Aorta (tissue), 5 donors: ENCODE measurements at regions not wholly inside any gene's neighbourhood (a gene's known extent, or its start where the extent isn't known, plus 50 kb on each side); places are given as distances from the start of the nearest gene placed in this dataset.

Source experiments
- ATAC-seq: fragments of 200-7000 bp; cut with Tn5 transposase; one replicate; pipeline ENCODE4 v1.9.1; 2022; ENCODE audit warnings: moderate library complexity; ENCODE audit not compliant: low FRiP score
- DNase-seq, 2 donors: peaks; one replicate each; pipeline ENCODE4 v3.0.0-alpha.2; 2020
- H3K27ac ChIP-seq, 2 donors: one replicate each; pipeline ENCODE4 v1.5.1; 2013; ENCODE audit warnings: low read length in 2 of 2, mild to moderate bottlenecking in 2 of 2, moderate library complexity in 2 of 2, control low read depth in 1 of 2, inconsistent platforms in 1 of 2, low read depth in 1 of 2
- H3K27me3 ChIP-seq, 2 donors: one replicate each; pipeline ENCODE4 v1.6.1; 2013; ENCODE audit warnings: control low read depth in 1 of 2, low read length in 1 of 2, mild to moderate bottlenecking in 1 of 2, moderate library complexity in 1 of 2; ENCODE audit not compliant: insufficient read depth in 2 of 2, control insufficient read depth in 1 of 2
- H3K36me3 ChIP-seq, 2 donors: one replicate each; pipeline ENCODE4 v1.6.1; 2013; ENCODE audit warnings: control low read depth in 1 of 2, low read length in 1 of 2, mild to moderate bottlenecking in 1 of 2; ENCODE audit not compliant: insufficient read depth in 2 of 2, control insufficient read depth in 1 of 2
- H3K4me1 ChIP-seq, 2 donors: one replicate each; pipeline ENCODE4 v1.6.1; 2013; ENCODE audit warnings: low read length in 2 of 2, control low read depth in 1 of 2, mild to moderate bottlenecking in 1 of 2, moderate library complexity in 1 of 2; ENCODE audit not compliant: insufficient read depth in 2 of 2, control insufficient read depth in 1 of 2
- H3K4me3 ChIP-seq, 2 donors: one replicate each; pipeline ENCODE4 v1.5.1; 2013; ENCODE audit warnings: low read length in 2 of 2, control low read depth in 1 of 2, mild to moderate bottlenecking in 1 of 2
- H3K9me3 ChIP-seq: one replicate; pipeline ENCODE4 v1.6.1; 2013; ENCODE audit warnings: mild to moderate bottlenecking, low read length; ENCODE audit not compliant: control insufficient read depth
- WGBS, 2 donors: extraction: QIAGEN DNeasy Blood & Tissue Kit; methylation state at CpG; one replicate each; pipeline ENCODE4 v1.1.7; 2013; 5-methylcytosine and 5-hydroxymethylcytosine counted together
- intact Hi-C, 2 donors: fragments of 100-400 bp; cut with DNase I; formaldehyde crosslinking; loops; one replicate each; pipeline versions ENCODE4 v1.14.2 to v1.15.0; 2022
- donor health status: healthy with polysubstance abuse.
- donor health status: Bipolar disorder and iron deficiency.
- donor health status: DM: no; HTN: no; CAD: no.
- donor health status: DM: no; HTN: no; CAD: no.
- donor health status: DM: yes; HTN: yes; CAD: no.

DNA sequence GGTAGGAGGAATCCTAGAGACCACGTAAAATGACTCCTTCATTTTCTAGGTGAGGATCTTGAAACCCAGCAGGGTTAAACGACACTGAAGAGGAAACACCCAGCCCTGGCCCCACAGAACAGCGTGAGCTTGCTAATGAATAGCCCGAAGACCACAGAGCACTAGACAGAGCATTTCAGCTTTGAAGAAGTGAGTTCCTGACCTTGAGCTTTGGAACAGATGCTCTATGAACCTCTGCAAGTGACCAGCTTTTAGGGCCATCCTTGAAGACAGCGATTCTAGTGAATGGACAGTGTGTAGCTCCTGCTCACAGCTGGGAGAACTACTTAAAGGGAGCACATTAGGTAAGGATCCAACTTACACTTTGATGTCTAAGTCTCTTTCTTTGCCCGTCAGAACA lies 74.0 kb upstream of the FRMD1 start:
- Histone ChIP-seq H3K9me3 (no peaks in the 10 kb centered on the region), H3K4me3 (no peak overlapping the region), H3K4me1 (no peaks in the 10 kb centered on the region), H3K36me3 (no peaks in the 10 kb centered on the region), H3K27ac (no peak overlapping the region), H3K27me3 (no peaks in the 10 kb centered on the region)
- ATAC-seq (no peak), DNase-seq (no peak)
- 81 to 82% methylated on average over 6 of the region's 6 CpGs for WGBS, 2 donors
- intact Hi-C loops = no loop called here

DNA sequence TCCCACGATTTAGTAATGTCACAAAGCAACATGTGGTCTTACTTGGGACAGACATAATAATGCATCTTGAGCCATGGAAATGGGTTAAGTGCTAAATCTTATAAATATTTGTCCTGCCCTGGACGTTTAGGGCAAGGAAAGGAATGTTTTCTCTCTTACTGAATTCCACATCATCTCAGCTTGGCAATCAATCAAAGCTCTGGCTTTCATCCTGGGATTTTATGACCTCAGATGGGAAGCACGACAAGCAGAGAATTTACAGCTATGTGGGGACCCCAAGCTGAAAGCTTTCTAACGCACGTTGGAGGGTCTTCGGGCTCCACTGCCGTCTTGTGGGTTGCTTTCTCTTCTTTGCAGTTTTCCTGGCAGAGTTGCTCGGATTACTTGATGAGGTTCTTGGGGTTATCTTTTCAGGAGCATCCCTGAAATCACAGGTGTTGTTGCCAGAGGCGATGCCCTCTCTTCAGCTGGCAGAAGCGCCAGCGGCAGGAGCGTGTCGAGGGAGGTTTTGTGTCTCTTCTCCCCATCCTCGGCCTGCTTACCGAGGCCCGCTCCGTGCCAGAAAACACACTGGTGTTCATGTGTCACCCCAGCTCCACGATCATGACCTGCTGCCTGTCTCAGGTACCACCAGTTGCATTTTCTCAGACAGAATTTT lies 73.4 kb upstream of the FRMD1 start:
- Histone ChIP-seq H3K9me3 (no peaks in the 10 kb centered on the region), H3K4me1 (no peaks in the 10 kb centered on the region), H3K36me3 (no peaks in the 10 kb centered on the region), H3K27me3 (no peaks in the 10 kb centered on the region), H3K27ac (no peak overlapping the region), H3K4me3 (no peak overlapping the region)
- 63% methylated on average over 18 of the region's 18 CpGs for WGBS, 2 donors
- DNase-seq (peak in 1 of 2 donors; percentile 62), ATAC-seq (no peak)
- intact Hi-C loops = no loop called here

DNA sequence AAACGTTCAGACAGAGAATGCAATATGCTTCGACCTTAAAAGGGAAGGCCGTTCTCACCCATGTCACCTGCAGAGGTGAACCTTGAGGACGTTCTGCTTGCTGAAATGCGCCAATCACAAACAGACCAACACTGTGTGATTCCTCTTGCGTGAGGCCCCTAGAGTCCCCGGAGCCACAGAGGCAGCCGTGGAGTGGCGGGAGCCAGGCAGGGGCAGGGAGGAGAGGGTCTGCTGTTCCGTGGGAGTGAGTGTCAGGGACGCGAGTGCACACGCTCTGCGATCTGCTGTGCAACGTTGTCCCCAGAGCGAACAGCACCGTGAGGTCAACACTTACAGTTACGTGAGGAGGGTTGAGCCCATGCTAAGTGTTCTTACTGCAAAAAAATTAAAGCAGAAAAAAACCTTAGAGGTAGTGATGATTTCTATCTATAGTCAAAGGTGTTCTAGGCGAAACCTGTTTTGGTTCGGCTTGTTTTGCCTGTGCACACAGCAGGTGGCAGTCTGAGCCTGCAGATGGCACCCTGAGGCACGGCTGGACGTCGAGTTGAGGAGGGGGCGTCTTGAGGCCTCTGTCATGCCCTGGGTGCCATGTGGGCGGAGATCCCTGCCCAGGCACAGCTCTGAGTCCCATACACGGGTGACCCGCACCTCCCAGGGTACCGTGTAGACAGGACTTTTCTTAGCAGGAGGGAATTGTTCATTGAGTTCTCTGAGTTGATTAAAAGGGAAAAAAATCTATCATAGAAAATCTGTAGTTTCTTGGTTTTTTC lies 71.7 kb upstream of the FRMD1 start:
- H3K36me3 ChIP-seq = no peaks in the 10 kb centered on the region
- intact Hi-C loops = no loop called here
- H3K27me3 ChIP-seq = no peaks in the 10 kb centered on the region
- no peak overlapping the region for H3K4me3 ChIP-seq
- 57 to 59% methylated on average over 28 of the region's 28 CpGs for WGBS, 2 donors
- no peak overlapping the region for H3K27ac ChIP-seq
- ATAC-seq = no peak
- no peaks in the 10 kb centered on the region for H3K9me3 ChIP-seq
- H3K4me1 ChIP-seq = no peaks in the 10 kb centered on the region
- peak in 1 of 2 donors; percentile 64 for DNase-seq

DNA sequence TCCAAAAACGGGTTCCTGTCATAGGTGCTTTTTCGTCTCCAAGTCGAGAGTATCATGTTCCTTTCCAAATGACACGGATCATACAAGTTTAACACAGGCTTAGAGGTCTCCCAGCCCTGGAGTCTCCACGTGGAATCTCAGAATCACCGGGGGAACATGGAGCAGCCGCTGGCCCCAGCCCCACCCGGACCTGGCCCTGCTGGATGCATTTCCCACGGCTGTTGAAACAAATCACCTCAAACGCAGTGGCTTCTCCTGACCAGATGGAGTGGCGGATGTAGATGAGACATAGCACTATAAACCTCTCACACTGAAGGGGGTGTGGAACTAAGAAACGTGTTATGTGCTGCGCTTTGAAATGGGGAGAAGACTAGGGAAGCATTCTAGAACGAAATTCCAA lies 70.0 kb upstream of the FRMD1 start:
- H3K27ac ChIP-seq = no peak overlapping the region
- H3K27me3 ChIP-seq = no peaks in the 10 kb centered on the region
- DNase-seq (peak in 1 of 2 donors; percentile 54), ATAC-seq (no peak)
- 77% methylated on average over 14 of the region's 14 CpGs for WGBS, 2 donors
- no peaks in the 10 kb centered on the region for H3K9me3 ChIP-seq
- intact Hi-C loops = no loop called here
- H3K4me3 ChIP-seq = no peak overlapping the region
- no peaks in the 10 kb centered on the region for H3K4me1 ChIP-seq
- H3K36me3 ChIP-seq = no peaks in the 10 kb centered on the region

DNA sequence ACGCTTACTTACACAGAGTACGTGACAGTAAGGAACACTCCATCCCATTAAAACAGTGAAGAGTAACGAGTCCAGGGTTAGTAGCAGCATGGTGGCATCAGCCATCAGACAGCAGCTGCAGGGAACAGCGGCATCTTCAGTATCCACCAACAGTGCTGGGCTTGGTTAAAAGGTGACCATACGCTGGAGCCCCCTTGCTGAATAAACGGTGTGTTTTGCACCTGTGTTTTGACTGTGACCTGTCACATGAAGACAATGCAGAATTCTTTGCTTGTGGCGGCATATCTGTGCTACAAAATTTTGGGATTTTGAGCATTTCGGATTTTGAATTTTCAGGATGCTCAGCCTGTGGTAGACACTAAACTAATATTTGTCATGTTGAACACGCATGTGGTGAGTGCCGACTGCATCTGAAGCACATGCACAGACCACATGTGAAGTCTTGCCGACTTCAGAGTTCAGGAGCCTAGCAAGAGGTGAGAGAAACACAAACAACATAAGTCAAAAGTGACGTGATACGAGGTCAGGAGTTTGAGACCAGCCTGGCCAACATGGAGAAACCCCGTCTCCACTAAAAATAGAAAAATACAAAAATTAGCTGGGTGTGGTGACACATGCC lies 69.3 kb upstream of the FRMD1 start:
- Histone ChIP-seq H3K4me3 (no peak overlapping the region), H3K36me3 (no peaks in the 10 kb centered on the region), H3K27ac (no peak overlapping the region), H3K9me3 (no peaks in the 10 kb centered on the region), H3K4me1 (no peaks in the 10 kb centered on the region), H3K27me3 (no peaks in the 10 kb centered on the region)
- no peak for ATAC-seq
- DNase-seq = no peak
- intact Hi-C loops = no loop called here
- WGBS, 2 donors = 86 to 87% methylated on average over 14 of the region's 14 CpGs

DNA sequence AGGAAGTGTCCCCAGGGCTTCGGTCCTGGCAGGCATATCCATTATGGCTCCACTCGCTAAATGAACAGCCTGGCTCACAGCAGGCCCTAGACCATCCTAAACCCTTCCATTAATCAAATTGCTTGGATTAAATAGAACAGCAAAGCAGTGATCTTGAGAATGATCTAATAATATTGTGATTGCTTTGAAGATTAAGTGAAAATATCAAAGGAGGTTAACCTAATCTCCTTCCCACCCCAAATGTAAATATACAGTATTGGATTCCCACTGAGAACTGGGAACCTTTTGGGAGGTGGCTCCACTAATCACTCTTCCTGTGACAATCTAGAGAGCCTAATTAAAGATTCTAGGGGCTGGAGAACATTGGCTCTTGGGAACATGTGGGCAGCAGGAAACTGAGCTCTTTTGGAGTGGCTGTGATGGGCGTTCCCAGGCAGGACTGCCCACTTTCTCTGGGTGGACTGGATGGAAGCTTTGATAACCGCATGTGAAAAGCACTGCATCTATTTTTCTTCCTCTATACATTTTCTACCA lies 68.3 kb upstream of the FRMD1 start:
- 70 to 75% methylated on average over 4 of the region's 4 CpGs for WGBS, 2 donors
- Histone ChIP-seq H3K27ac (no peak overlapping the region), H3K4me1 (no peaks in the 10 kb centered on the region), H3K9me3 (no peaks in the 10 kb centered on the region), H3K36me3 (no peaks in the 10 kb centered on the region), H3K27me3 (no peaks in the 10 kb centered on the region), H3K4me3 (no peak overlapping the region)
- DNase-seq (no peak), ATAC-seq (no peak)
- intact Hi-C loops = no loop called here

DNA sequence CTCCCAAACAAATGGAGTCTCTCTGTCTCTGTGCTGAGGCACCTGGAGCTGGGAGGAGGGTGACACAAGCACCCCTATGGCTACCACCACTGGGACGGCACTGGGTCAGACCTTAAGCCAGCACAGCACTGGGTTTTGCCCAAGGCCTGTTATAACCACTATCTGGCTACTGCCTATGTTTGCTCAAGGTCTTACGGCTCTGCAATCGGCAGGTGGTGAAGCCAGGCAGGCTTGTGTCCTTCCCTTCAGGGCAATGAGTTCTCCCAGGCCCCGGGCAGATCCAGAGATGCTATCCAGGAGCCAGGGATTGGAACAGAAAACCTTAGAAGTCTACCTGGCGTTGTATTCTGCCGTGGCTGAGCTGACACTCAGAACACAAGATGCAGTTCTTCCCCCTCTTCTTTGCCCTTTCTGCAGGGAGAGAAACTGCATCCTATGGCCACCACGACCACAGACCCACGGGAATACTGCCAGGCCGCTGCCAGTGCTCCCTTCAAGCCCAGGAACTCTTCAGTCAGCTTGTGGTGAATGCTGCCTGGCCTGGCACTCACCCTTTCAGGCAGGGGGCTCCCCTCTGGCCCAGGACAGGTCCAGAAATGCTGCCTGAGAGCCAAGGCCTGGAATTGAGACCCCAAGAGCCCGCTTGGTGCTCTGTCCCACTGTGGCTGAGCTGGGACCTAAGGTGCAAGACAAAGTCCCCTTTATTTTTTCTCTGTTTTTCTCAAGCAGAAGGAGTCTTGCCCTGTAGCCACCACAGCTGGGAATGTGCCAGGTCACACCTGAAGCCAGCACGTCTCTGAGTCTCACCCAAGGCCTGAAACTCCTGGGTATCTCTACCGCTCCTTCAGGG lies 67.0 kb upstream of the FRMD1 start:
- no peak for ATAC-seq
- Histone ChIP-seq H3K27me3 (no peaks in the 10 kb centered on the region), H3K27ac (no peak overlapping the region), H3K9me3 (no peaks in the 10 kb centered on the region), H3K4me1 (no peaks in the 10 kb centered on the region), H3K36me3 (no peaks in the 10 kb centered on the region), H3K4me3 (no peak overlapping the region)
- peak in 1 of 2 donors; percentile 41 for DNase-seq
- intact Hi-C loops = no loop called here
- WGBS, 2 donors = 83 to 94% methylated on average over 11 to 12 of the region's 12 CpGs

DNA sequence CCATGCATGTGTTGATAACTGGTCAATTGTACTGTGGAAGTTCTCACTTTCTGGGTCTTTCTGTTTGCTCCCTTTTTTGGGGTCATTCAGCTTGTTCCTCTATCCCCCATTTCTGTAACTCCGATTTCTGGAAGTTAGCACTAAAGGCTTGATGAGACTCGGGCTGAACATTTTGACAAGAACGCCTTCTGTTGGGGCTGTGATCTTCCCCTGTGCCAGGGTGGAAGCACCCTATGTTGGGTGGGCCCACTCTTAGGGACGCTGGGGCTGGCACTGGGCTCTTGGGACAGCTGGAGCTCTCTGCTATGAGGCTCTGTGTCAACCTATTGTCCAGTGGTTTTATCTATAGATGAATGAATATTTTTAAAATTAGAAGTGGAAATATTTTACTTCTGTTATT lies 60.1 kb upstream of the FRMD1 start:
- no peaks in the 10 kb centered on the region for H3K27me3 ChIP-seq
- no peak overlapping the region for H3K27ac ChIP-seq
- ATAC-seq (no peak), DNase-seq (no peak)
- intact Hi-C loops = loop anchor here in 1 of 2 donors (10.0 kb wide), 1 partner anchor 234 kb away; no protein-coding TSS in a partner anchor
- no peaks in the 10 kb centered on the region for H3K4me1 ChIP-seq
- WGBS, 2 donors = 87 to 88% methylated on average over 4 of the region's 4 CpGs
- H3K36me3 ChIP-seq = no peaks in the 10 kb centered on the region
- H3K4me3 ChIP-seq = no peak overlapping the region
- H3K9me3 ChIP-seq = no peaks in the 10 kb centered on the region
